Body of pancreas (tissue), 4 donors: ENCODE measurements at regions not wholly inside any gene's neighbourhood (a gene's known extent, or its start where the extent isn't known, plus 50 kb on each side); places are given as distances from the start of the nearest gene placed in this dataset.

Experiments used
- POLR2A ChIP-seq, 3 donors: fragments of 450-650 bp; IDR thresholded peaks; one replicate each; pipeline ENCODE4 v1.6.1; 2016; ENCODE audit warnings: antibody characterized with exemption in 3 of 3, mild to moderate bottlenecking in 2 of 3
- TF ChIP-seq, protein P1 (sequence below), 7 experiments: fragments of 450-650 bp in 4 of 7; fragments of 200-600 bp in 3 of 7; sonication (generic) in 3 of 7; IDR thresholded peaks; one replicate each; pipeline ENCODE4 v1.5.1; 2016 to 2019; ENCODE audit warnings: antibody characterized with exemption in 7 of 7

DNA sequence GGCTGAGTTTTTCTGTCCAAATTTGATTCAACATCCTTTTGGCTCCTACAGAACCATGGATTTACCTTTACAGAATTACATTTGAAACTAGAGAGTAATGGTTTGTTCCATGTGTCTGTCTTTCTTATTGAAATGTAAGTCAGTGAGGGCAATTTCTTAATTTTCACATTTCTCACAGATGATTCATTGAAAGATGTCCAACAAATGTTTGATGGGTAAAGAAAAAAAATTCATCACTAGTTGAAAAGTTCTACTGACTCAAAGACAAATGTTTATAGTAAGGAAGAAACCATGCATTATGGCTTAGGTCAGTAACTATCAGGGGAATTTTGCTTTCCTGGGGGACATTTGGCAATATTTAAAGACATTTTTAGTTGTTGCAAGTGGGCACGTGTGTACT lies 131.6 kb upstream of the TRPM3 start:
- TF ChIP-seq POLR2A (IDR thresholded peaks at IDR 0.05), result no peak
- TF ChIP-seq, protein P1, sequence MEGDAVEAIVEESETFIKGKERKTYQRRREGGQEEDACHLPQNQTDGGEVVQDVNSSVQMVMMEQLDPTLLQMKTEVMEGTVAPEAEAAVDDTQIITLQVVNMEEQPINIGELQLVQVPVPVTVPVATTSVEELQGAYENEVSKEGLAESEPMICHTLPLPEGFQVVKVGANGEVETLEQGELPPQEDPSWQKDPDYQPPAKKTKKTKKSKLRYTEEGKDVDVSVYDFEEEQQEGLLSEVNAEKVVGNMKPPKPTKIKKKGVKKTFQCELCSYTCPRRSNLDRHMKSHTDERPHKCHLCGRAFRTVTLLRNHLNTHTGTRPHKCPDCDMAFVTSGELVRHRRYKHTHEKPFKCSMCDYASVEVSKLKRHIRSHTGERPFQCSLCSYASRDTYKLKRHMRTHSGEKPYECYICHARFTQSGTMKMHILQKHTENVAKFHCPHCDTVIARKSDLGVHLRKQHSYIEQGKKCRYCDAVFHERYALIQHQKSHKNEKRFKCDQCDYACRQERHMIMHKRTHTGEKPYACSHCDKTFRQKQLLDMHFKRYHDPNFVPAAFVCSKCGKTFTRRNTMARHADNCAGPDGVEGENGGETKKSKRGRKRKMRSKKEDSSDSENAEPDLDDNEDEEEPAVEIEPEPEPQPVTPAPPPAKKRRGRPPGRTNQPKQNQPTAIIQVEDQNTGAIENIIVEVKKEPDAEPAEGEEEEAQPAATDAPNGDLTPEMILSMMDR (IDR thresholded peaks at IDR 0.05), result no peak
